PC-9 (cell line): ENCODE measurements at regions not wholly inside any gene's neighbourhood (a gene's known extent, or its start where the extent isn't known, plus 50 kb on each side); places are given as distances from the start of the nearest gene placed in this dataset.

Source experiments
- EZH2 ChIP-seq: fragments of 200-600 bp; sonication (generic); IDR thresholded peaks from 2 replicates; pipeline ENCODE4 v1.8.0; 2017; ENCODE audit warnings: antibody characterized with exemption, low read depth
- TF ChIP-seq, protein P1 (sequence below): fragments of 200-600 bp; sonication (generic); conservative IDR thresholded peaks from 2 replicates; pipeline ENCODE4 v1.6.1; 2017; ENCODE audit warnings: mixed run types, antibody characterized with exemption, mild to moderate bottlenecking, moderate library complexity

DNA sequence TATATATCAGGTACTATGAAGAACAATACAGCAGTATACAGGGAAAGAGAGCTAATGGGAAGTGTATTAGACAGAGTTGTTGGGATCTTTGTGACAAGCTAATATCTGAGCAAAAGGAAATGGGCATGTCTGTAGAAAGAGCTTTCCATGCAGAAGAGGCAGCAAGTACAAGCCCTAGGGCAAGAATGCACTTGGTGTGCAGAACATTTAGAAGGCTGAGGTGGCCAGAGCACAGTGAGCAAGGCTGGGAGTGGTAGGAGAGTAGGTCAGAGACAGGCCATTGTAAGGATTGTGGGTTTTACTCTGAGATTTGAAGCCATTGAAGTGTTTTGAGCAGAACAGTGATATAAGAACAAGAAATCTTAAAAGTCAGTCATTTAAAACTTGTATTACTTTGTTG, 353.9 kb upstream of the TGFBR2 start:
- TF ChIP-seq, protein P1, sequence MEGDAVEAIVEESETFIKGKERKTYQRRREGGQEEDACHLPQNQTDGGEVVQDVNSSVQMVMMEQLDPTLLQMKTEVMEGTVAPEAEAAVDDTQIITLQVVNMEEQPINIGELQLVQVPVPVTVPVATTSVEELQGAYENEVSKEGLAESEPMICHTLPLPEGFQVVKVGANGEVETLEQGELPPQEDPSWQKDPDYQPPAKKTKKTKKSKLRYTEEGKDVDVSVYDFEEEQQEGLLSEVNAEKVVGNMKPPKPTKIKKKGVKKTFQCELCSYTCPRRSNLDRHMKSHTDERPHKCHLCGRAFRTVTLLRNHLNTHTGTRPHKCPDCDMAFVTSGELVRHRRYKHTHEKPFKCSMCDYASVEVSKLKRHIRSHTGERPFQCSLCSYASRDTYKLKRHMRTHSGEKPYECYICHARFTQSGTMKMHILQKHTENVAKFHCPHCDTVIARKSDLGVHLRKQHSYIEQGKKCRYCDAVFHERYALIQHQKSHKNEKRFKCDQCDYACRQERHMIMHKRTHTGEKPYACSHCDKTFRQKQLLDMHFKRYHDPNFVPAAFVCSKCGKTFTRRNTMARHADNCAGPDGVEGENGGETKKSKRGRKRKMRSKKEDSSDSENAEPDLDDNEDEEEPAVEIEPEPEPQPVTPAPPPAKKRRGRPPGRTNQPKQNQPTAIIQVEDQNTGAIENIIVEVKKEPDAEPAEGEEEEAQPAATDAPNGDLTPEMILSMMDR = no peak
- TF ChIP-seq EZH2 = no peak
